H9 (cell line): ENCODE measurements at regions not wholly inside any gene's neighbourhood (a gene's known extent, or its start where the extent isn't known, plus 50 kb on each side); places are given as distances from the start of the nearest gene placed in this dataset.

ENCODE experiments used
- DNase-seq: peaks from one replicate; pipeline ENCODE4 v3.0.0-alpha.2; 2017
- H2AFZ ChIP-seq: one replicate; pipeline ENCODE4 v1.6.1; 2013; ENCODE audit warnings: mild to moderate bottlenecking, low read length, control low read depth, moderate library complexity
- H2AK5ac ChIP-seq: 2 replicates; pipeline ENCODE4 v1.6.1; 2013; ENCODE audit warnings: low read length, control low read depth, mixed read lengths; ENCODE audit not compliant: insufficient read length
- H2BK120ac ChIP-seq: one replicate; pipeline ENCODE4 v1.6.1; 2013; ENCODE audit warnings: low read depth, mild to moderate bottlenecking, low read length, control low read depth, inconsistent platforms; ENCODE audit not compliant: poor library complexity, severe bottlenecking
- H2BK12ac ChIP-seq: 2 replicates; pipeline ENCODE4 v1.6.1; 2013; ENCODE audit warnings: low read length, control low read depth, mixed read lengths, low read depth; ENCODE audit not compliant: insufficient read length
- H2BK15ac ChIP-seq: 2 replicates; pipeline ENCODE4 v1.6.1; 2013; ENCODE audit warnings: low read depth, low read length, control low read depth
- H2BK20ac ChIP-seq: one replicate; pipeline ENCODE4 v1.6.1; 2013; ENCODE audit warnings: low read depth, mild to moderate bottlenecking, low read length, control low read depth, inconsistent platforms; ENCODE audit not compliant: poor library complexity, severe bottlenecking
- H2BK5ac ChIP-seq: 2 replicates; pipeline ENCODE4 v1.6.1; 2013; ENCODE audit warnings: low read length, control low read depth, mixed read lengths; ENCODE audit not compliant: insufficient read length
- H3K14ac ChIP-seq: 2 replicates; pipeline ENCODE4 v1.6.1; 2013; ENCODE audit warnings: low read length, control low read depth; ENCODE audit not compliant: insufficient read depth
- H3K18ac ChIP-seq: 2 replicates; pipeline ENCODE4 v1.6.1; 2013; ENCODE audit warnings: low read depth, mild to moderate bottlenecking, mixed read lengths, low read length, control low read depth; ENCODE audit not compliant: insufficient read length
- H3K23ac ChIP-seq: 2 replicates; pipeline ENCODE4 v1.6.1; 2013; ENCODE audit warnings: low read length, control low read depth, mixed read lengths, low read depth; ENCODE audit not compliant: insufficient read length
- H3K23me2 ChIP-seq: 2 replicates; pipeline ENCODE4 v1.6.1; 2013; ENCODE audit warnings: low read depth, mild to moderate bottlenecking, mixed read lengths, low read length, control low read depth; ENCODE audit not compliant: insufficient read length, poor library complexity, severe bottlenecking
- H3K27ac ChIP-seq: 2 replicates; pipeline ENCODE4 v1.5.1; 2013; ENCODE audit warnings: low read length, control low read depth, mixed read lengths, low read depth; ENCODE audit not compliant: insufficient read length
- H3K27me3 ChIP-seq: 2 replicates; pipeline ENCODE4 v1.6.1; 2013; ENCODE audit warnings: low read length, control low read depth, inconsistent platforms; ENCODE audit not compliant: insufficient read depth
- H3K4ac ChIP-seq: 2 replicates; pipeline ENCODE4 v1.6.1; 2013; ENCODE audit warnings: low read depth, mild to moderate bottlenecking, control low read depth, inconsistent platforms, low read length, moderate library complexity
- H3K4me1 ChIP-seq: 2 replicates; pipeline ENCODE4 v1.6.1; 2013; ENCODE audit warnings: low read length, control low read depth, inconsistent platforms; ENCODE audit not compliant: insufficient read depth
- H3K4me2 ChIP-seq: 2 replicates; pipeline ENCODE4 v1.6.1; 2013; ENCODE audit warnings: low read length, control low read depth, mixed read lengths; ENCODE audit not compliant: insufficient read length, insufficient read depth
- H3K56ac ChIP-seq: 2 replicates; pipeline ENCODE4 v1.6.1; 2013; ENCODE audit warnings: low read depth, mild to moderate bottlenecking, mixed read lengths, low read length, control low read depth; ENCODE audit not compliant: insufficient read length
- H3K79me1 ChIP-seq: 2 replicates; pipeline ENCODE4 v1.6.1; 2013; ENCODE audit warnings: low read depth, mild to moderate bottlenecking, moderate library complexity, low read length, control low read depth, inconsistent platforms; ENCODE audit not compliant: insufficient read depth, poor library complexity, severe bottlenecking
- H3K79me2 ChIP-seq: 2 replicates; pipeline ENCODE4 v1.6.1; 2013; ENCODE audit warnings: low read length, control low read depth, inconsistent platforms; ENCODE audit not compliant: insufficient read depth
- H3K9ac ChIP-seq: 2 replicates; pipeline ENCODE4 v1.6.1; 2013; ENCODE audit warnings: low read length, control low read depth, mixed read lengths; ENCODE audit not compliant: insufficient read length; ENCODE audit errors: extremely low read depth
- H3K9me3 ChIP-seq: one replicate; pipeline ENCODE4 v1.6.1; 2013; ENCODE audit warnings: low read depth, low read length, inconsistent platforms; ENCODE audit not compliant: control insufficient read depth
- H3T11ph ChIP-seq: one replicate; pipeline ENCODE4 v1.6.1; 2013; ENCODE audit warnings: mild to moderate bottlenecking, low read length, control low read depth, inconsistent platforms
- H4K20me1 ChIP-seq: one replicate; pipeline ENCODE4 v1.6.1; 2013; ENCODE audit not compliant: control insufficient read depth, insufficient read length, insufficient read depth
- H4K5ac ChIP-seq: 2 replicates; pipeline ENCODE4 v1.6.1; 2013; ENCODE audit warnings: low read depth, mild to moderate bottlenecking, mixed read lengths, low read length, control low read depth; ENCODE audit not compliant: insufficient read length
- H4K8ac ChIP-seq: replicated peaks from 2 replicates; pipeline ENCODE4 v1.6.1; 2013; ENCODE audit warnings: low read length, control low read depth, mixed read lengths, low read depth; ENCODE audit not compliant: insufficient read length
- H4K91ac ChIP-seq: 2 replicates; pipeline ENCODE4 v1.6.1; 2013; ENCODE audit warnings: low read depth, mild to moderate bottlenecking, moderate library complexity, mixed read lengths, low read length, control low read depth; ENCODE audit not compliant: insufficient read length
- H3K27ac Mint-ChIP-seq, 3 experiments: 2 replicates in 2 of 3; 3 replicates in 1 of 3; pipeline ENCODE4 v1.8.0; 2020 to 2021; ENCODE audit warnings: mixed read lengths in 3 of 3, mild to moderate bottlenecking in 1 of 3, moderate library complexity in 1 of 3
- H3K27me3 Mint-ChIP-seq: 2 replicates; pipeline ENCODE4 v1.8.0; 2021; ENCODE audit warnings: low read depth, mild to moderate bottlenecking, moderate library complexity, mixed read lengths
- H3K36me3 Mint-ChIP-seq, 3 experiments: 2 replicates in 2 of 3; 3 replicates in 1 of 3; pipeline ENCODE4 v1.8.0; 2020 to 2021; ENCODE audit warnings: low read depth in 3 of 3, mixed read lengths in 3 of 3; ENCODE audit not compliant: insufficient read depth in 1 of 3
- H3K4me1 Mint-ChIP-seq, 2 experiments: 2 replicates each; pipeline ENCODE4 v1.8.0; 2020; ENCODE audit warnings: mixed read lengths in 2 of 2
- H3K4me3 Mint-ChIP-seq, 2 experiments: 2 replicates in 1 of 2; 3 replicates in 1 of 2; pipeline ENCODE4 v1.8.0; 2020 to 2021; ENCODE audit warnings: mild to moderate bottlenecking in 2 of 2, mixed read lengths in 2 of 2, moderate library complexity in 1 of 2
- H3K9me3 Mint-ChIP-seq, 2 experiments: 2 replicates in 1 of 2; 3 replicates in 1 of 2; pipeline ENCODE4 v1.8.0; 2020; ENCODE audit warnings: mild to moderate bottlenecking in 2 of 2, mixed read lengths in 2 of 2, moderate library complexity in 1 of 2
- CTCF ChIP-seq: fragments of 200-600 bp; sonication (generic); conservative IDR thresholded peaks from 3 replicates; pipeline ENCODE4 v1.8.0; 2021; ENCODE audit warnings: antibody characterized with exemption, mild to moderate bottlenecking
- WGBS: extraction: QIAGEN DNeasy Blood & Tissue Kit; methylation state at CpG from one replicate; pipeline ENCODE4 v1.1.7; 2013; ENCODE audit warnings: missing lambda C conversion rate, low lambda C conversion rate, mixed read lengths; ENCODE audit not compliant: insufficient read length; ENCODE audit errors: extremely low coverage; 5-methylcytosine and 5-hydroxymethylcytosine counted together

GRCh38 chr20:11362450-11362849, 555.2 kb upstream of the BTBD3 start:
- Histone ChIP-seq H3K9me3 (no peaks in the 10 kb centered on the region), H3K79me1 (no peaks in the 10 kb centered on the region), H2BK5ac (no peak overlapping the region), H2BK12ac (no peak overlapping the region), H4K8ac (no peak overlapping the region), H3K18ac (no peak overlapping the region), H3K23me2 (no peaks in the 10 kb centered on the region), H3K27me3 (no peaks in the 10 kb centered on the region), H3K4ac (no peak overlapping the region), H3K23ac (no peak overlapping the region), H2BK20ac (no peak overlapping the region), H3K27ac (no peak overlapping the region), H3K4me1 (no peaks in the 10 kb centered on the region), H3K4me2 (no peak overlapping the region), H2AK5ac (no peak overlapping the region), H2BK120ac (no peak overlapping the region), H3K9ac (no peak overlapping the region), H4K20me1 (no peaks in the 10 kb centered on the region), H4K91ac (no peak overlapping the region), H3T11ph (no peak overlapping the region), H4K5ac (no peak overlapping the region), H3K79me2 (no peaks in the 10 kb centered on the region), H2AFZ (no peak overlapping the region), H3K14ac (no peak overlapping the region), H3K56ac (no peak overlapping the region), H2BK15ac (no peak overlapping the region)
- Mint-ChIP-seq H3K4me3 (no peak overlapping the region), H3K9me3 (peaks cover 16 to 20% of the 10 kb centered on the region in 2 experiments; a peak in 4 of 5 replicates), H3K36me3 (peaks cover 4 to 32% (median 16%) of the 10 kb centered on the region in 3 experiments; a peak in 5 of 7 replicates), H3K4me1 (peaks cover 8% of the 10 kb centered on the region in 2 experiments), H3K27ac (no peak overlapping the region), H3K27me3 (no peaks in the 10 kb centered on the region)
- TF ChIP-seq CTCF, result no peak
- WGBS, result no CpG with 5 or more reads among the region's 3 CpGs
- no peak for DNase-seq
